SK-MEL-5 (cell line): ENCODE measurements at regions not wholly inside any gene's neighbourhood (a gene's known extent, or its start where the extent isn't known, plus 50 kb on each side); places are given as distances from the start of the nearest gene placed in this dataset.

Experiments
- DNase-seq: peaks from one replicate; pipeline ENCODE4 v3.0.0-alpha.2; 2016; ENCODE audit warnings: low read depth, low spot score
- in situ Hi-C: cut with HindIII; loops from 2 replicates; pipeline ENCODE4 v1.10.0; 2016; ENCODE audit warnings: low sequenced_read_pairs, high pct_unique_total_duplicates, low pct_unique_long_range_greater_than_20kb

GRCh38 chr1:70888722-70889121 lies 158.9 kb downstream of the PTGER3 start:
- no peak for DNase-seq
- in situ Hi-C loops, result no loop called here

DNA sequence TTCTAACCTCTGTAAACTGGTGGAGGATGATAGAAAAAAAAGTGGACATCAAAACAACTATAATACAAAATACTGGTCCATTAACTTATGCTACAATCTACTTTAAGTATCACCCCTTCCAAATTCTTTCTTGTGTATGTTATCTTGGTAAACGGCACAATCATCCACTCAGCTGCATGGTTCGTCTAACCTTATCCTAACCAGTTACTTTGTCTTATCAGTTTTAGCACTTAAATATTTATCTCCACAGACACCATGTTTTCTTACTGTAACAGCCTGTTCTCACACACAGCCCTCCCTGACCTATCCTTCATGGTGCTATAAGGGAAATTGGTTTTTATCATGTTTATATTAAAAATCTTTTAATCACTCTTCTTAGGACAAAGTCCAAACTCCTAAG lies 157.2 kb downstream of the PTGER3 start:
- in situ Hi-C loops, result no loop called here
- DNase-seq, result no peak

GRCh38 chr1:70891051-70891843 lies 156.4 kb downstream of the PTGER3 start:
- in situ Hi-C loops, result no loop called here

DNA sequence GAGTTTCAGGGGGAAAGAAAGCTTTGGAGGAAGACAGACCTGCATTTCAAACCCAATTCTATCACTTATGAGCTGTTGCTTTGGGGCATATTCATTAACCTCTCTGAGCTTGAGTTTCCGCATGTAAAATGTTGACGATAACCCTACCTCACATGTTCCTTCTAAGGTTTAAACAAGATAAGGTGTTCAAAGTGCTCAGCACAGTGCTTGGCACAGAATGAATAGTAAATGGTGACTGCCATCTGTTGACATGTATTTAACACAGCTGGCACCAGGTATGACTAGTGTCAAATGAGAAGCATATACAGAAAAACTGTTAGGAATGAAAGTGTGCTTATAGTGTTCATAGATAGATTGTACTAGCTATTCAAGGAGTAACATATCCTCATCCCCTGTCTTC lies 155.5 kb downstream of the PTGER3 start:
- DNase-seq, result no peak
- in situ Hi-C loops, result no loop called here

More at GRCh38 chr1:70891051-70891843, 156.4 kb downstream of the PTGER3 start:
- no peak for DNase-seq

- in situ Hi-C loops, result no loop called here
- no peak for DNase-seq
Observed at GRCh38 chr1:70892930-70893329, 154.7 kb downstream of the PTGER3 start.

GRCh38 chr1:70893381-70893780 lies 154.2 kb downstream of the PTGER3 start:
- in situ Hi-C loops, result no loop called here
- DNase-seq, result no peak

DNA sequence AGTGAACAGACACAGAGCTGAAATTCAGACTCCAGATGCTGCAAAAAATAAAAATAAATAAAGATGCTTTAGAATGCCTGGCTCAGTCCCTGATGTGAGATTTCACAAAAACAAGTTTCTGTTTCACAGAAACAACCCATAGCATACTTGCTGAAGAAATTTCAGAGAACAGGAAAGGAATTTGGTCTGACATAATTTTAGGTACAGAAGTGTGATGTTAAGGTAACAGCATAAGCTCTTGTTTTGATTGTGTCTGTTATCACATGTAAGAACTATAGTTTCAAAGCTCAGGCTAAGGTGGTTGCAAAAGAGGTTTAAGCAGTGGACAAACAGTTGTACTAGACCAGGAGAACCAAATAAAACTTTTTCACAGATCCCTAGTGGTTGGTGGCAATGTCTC lies 152.1 kb downstream of the PTGER3 start:
- in situ Hi-C loops, result no loop called here
- DNase-seq, result no peak

DNA sequence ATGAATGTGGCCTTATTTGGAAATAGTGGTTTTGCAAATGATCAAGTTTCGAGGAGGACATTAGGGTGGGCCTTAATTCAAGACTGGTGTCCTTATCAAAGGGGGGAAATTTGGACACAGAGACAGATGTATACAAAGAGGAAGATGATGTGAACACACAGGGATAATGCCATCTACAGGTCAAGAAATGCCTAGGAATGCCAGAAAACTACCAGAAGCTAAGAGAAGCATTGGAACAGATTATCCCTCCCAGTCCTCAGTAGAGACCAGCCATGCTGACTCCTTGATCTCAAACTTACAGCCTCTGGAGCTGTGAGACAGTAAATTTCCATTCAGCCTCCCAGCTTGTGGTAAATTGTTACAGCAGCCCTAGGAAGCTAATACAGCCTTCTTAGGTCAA lies 151.4 kb downstream of the PTGER3 start:
- DNase-seq, result peak; percentile 47
- in situ Hi-C loops, result no loop called here

- DNase-seq, result no peak
- in situ Hi-C loops, result no loop called here
Observed at GRCh38 chr1:70897273-70897672, 150.3 kb downstream of the PTGER3 start.

- in situ Hi-C loops, result no loop called here
Observed at GRCh38 chr1:70899735-70900134, 147.9 kb downstream of the PTGER3 start.

GRCh38 chr1:70902211-70902610 lies 145.4 kb downstream of the PTGER3 start:
- no peak for DNase-seq
- in situ Hi-C loops, result no loop called here

More at GRCh38 chr1:70899735-70900134, 147.9 kb downstream of the PTGER3 start:
- DNase-seq, result no peak

GRCh38 chr1:70906800-70907199 lies 140.8 kb downstream of the PTGER3 start:
- no peak for DNase-seq
- in situ Hi-C loops, result no loop called here

DNA sequence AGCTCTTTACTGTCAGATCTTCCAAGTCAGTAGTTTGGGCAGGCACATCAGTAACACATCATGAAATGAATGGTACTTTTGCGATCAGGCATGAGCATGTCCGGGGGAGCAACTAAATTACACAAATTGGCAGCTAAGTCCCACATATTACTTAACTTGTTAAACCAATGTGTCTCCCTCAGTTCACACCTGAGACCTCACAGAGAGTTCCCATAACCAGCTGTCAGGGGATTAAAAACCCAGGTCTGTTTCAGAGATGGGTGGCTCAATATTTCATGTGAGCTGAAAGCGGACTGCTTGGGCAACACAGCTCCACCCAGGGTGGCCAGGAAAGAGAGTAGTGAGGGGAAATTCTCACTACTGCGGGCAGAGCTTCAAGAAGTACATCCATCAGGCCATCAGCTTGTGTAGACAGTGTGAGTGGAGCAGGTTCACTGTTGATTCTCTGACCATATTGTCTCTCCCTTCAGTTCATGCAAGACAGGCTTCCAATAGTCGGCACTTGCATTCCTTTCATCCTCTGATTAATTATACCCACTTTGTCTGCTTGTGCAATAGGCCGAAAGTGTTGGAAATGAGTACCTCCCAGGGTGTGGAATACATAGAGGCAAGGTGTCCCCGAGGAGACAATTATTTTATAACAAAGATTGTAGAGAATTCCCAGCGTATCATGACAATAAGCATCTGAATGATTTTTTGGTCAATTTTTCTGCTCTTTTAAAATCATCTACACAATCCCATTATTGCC lies 139.9 kb downstream of the PTGER3 start:
- in situ Hi-C loops, result no loop called here
- no peak for DNase-seq

- no peak for DNase-seq
- in situ Hi-C loops, result no loop called here
Observed at GRCh38 chr1:70909262-70909822, 138.3 kb downstream of the PTGER3 start.

GRCh38 chr1:70910013-70910412 lies 137.6 kb downstream of the PTGER3 start:
- no peak for DNase-seq
- in situ Hi-C loops, result no loop called here

GRCh38 chr1:70911861-70912260 lies 135.8 kb downstream of the PTGER3 start:
- in situ Hi-C loops, result no loop called here

DNA sequence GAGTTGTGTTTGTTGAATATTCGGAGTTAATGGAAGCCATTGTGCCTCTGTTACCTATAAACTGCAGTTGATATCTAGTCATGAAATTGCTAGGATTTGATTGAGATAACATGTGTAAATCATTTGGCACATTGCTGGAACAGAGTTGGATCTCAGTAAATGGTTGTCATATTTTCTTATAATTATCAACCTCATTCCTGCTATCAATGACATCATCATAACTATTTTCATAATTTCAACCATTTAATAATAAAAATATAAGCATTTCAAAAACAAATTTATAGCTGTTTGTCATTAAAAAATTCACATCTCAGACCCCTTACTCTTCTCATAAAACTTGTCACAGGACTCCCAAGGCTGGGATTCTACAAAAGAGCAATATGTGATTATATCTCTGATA lies 133.4 kb downstream of the PTGER3 start:
- in situ Hi-C loops, result no loop called here
- DNase-seq, result no peak

More at GRCh38 chr1:70911861-70912260, 135.8 kb downstream of the PTGER3 start:
- DNase-seq, result no peak

GRCh38 chr1:70915258-70916033 lies 132.2 kb downstream of the PTGER3 start:
- in situ Hi-C loops, result no loop called here
- no peak for DNase-seq
